ENCODE measurements at regions not wholly inside any gene's neighbourhood (a gene's known extent, or its start where the extent isn't known, plus 50 kb on each side); places are given as distances from the start of the nearest gene placed in this dataset.
"Not testable (repeated sequence)": the region's sequence is repeated elsewhere in the genome, so short reads cannot be mapped to it uniquely, and the experiment has no call there.

- no peak for TF ChIP-seq CTCF (IDR thresholded peaks at IDR 0.05; ENCODE audit: low read depth, low read length, missing control alignments)
- H3K4me3 ChIP-seq (replicated peaks; ENCODE audit: low read depth, low read length), result no peak overlapping the region
- DNase-seq (ENCODE audit: extremely low read depth, low read depth), result no peak
Observed at GRCh38 chr3:163708428-163708827, 1369.9 kb downstream of the SI start.

GRCh38 chr3:163707659-163708058 lies 1370.6 kb downstream of the SI start:
- no peak overlapping the region for H3K4me3 ChIP-seq (replicated peaks; ENCODE audit: low read depth, low read length)
- DNase-seq (ENCODE audit: extremely low read depth, low read depth), result no peak
- no peak for TF ChIP-seq CTCF (IDR thresholded peaks at IDR 0.05; ENCODE audit: low read depth, low read length, missing control alignments)

GRCh38 chr3:163698221-163698620 lies 1380.1 kb downstream of the SI start:
- H3K4me3 ChIP-seq (replicated peaks; ENCODE audit: low read depth, low read length); DNase-seq (ENCODE audit: extremely low read depth, low read depth): not testable (repeated sequence)

- H3K4me3 ChIP-seq (replicated peaks; ENCODE audit: low read depth, low read length), result no peak overlapping the region
- DNase-seq (ENCODE audit: extremely low read depth, low read depth), result no peak
- no peak for TF ChIP-seq CTCF (IDR thresholded peaks at IDR 0.05; ENCODE audit: low read depth, low read length, missing control alignments)
Observed at GRCh38 chr3:163692494-163692893, 1385.8 kb downstream of the SI start.

GRCh38 chr3:163684651-163685050 lies 1393.6 kb downstream of the SI start:
- no peak for DNase-seq (ENCODE audit: extremely low read depth, low read depth)
- no peak for TF ChIP-seq CTCF (IDR thresholded peaks at IDR 0.05; ENCODE audit: low read depth, low read length, missing control alignments)
- no peak overlapping the region for H3K4me3 ChIP-seq (replicated peaks; ENCODE audit: low read depth, low read length)

- TF ChIP-seq CTCF (IDR thresholded peaks at IDR 0.05; ENCODE audit: low read depth, low read length, missing control alignments), result no peak
- H3K4me3 ChIP-seq (replicated peaks; ENCODE audit: low read depth, low read length), result no peak overlapping the region
- no peak for DNase-seq (ENCODE audit: extremely low read depth, low read depth)
Observed at GRCh38 chr3:163672954-163673353, 1405.3 kb downstream of the SI start.

- H3K4me3 ChIP-seq (replicated peaks; ENCODE audit: low read depth, low read length), result no peak overlapping the region
- TF ChIP-seq CTCF (IDR thresholded peaks at IDR 0.05; ENCODE audit: low read depth, low read length, missing control alignments), result no peak
- no peak for DNase-seq (ENCODE audit: extremely low read depth, low read depth)
Observed at GRCh38 chr3:163671201-163671600, 1407.1 kb downstream of the SI start.

Measured in HFF-Myc (cell line).